NOMO-1 treated with DMSO at 0.1 percent for 48 hours (cell line): ENCODE measurements at regions not wholly inside any gene's neighbourhood (a gene's known extent, or its start where the extent isn't known, plus 50 kb on each side); places are given as distances from the start of the nearest gene placed in this dataset.
"Not testable (repeated sequence)": the region's sequence is repeated elsewhere in the genome, so short reads cannot be mapped to it uniquely, and the experiment has no call there.

Experiments used
- DNase-seq: peaks from one replicate; lab custom pipeline; 2025; ENCODE audit not compliant: unreplicated experiment; lab: John Stamatoyannopoulos, UW

DNA sequence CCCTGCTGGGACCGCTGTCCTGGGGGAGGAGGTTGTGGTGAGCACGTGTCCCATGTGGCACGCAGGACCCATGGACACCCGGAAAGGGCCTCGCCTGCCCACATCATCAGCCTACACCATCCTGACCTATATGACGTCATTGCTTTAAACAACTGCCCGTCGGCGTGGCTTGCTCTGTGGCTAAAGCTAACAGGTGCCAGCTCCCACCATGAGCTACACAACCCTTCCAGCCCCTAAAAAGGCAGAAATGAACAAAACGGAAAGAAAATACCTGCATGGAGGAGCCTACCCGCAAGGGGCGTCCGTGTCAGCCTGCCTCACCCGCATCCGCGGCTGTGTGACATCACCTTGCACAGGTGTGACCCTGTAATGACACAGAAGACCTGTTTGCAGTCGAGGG lies 481.8 kb downstream of the BRD1 start:
- no peak for DNase-seq

DNA sequence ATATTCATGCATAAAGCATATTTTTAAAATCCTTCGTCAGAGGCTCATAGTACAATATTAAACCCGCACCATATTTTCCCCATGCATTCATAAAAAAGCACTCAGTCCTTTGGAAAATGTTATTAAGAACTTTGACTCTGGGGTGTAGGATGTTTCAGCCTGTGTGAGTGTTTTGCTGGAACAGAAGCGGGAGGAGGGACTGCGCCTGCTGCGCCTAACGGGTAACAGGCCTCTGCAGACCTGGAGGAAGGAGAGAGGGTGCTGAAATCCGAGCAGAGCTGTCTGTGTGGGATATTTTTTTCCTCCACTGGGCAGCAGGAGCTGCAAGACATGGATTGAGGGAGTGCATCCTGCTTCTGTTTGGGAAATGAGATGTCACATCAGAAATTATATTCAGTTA lies 483.0 kb downstream of the BRD1 start:
- DNase-seq = no peak

DNA sequence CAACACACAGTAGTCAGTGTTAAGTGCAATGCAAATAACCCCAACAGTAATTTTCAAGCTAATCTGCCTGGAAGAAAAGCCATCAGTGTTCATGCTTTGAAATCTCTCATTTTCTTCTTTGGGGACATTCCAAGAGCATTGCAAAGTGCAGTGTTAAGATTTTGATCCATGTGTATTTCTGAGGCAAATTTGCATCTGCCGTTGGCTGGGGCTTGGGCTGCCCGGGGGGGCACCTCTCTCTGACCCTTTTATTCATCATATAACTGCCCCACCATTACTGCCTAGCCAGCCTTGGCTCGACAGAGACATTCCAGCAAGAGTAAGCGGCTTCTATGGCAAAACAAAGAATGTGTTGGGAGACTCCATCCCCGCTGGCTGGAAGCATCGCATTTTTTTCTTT lies 483.5 kb downstream of the BRD1 start:
- DNase-seq = no peak

DNA sequence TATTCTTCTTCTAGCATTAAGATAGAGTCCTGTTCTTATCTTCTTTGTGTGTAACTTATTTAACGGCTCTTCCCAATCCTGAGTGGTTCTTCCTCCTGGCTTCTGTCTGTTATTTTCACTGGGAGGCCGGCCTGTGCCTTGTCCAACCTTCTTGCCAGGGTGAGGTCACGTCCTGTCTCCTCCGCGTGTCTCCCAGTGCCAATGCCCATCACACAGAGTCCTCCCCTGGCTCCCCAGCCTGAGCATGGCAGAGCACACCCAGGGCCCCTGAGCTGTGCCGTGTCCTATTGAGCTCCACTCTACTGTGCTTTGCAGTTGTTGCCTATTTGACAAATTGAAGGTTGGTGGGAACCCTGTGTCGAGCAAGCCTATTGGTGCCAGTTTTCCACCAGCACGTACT lies 487.3 kb downstream of the BRD1 start:
- no peak for DNase-seq

DNA sequence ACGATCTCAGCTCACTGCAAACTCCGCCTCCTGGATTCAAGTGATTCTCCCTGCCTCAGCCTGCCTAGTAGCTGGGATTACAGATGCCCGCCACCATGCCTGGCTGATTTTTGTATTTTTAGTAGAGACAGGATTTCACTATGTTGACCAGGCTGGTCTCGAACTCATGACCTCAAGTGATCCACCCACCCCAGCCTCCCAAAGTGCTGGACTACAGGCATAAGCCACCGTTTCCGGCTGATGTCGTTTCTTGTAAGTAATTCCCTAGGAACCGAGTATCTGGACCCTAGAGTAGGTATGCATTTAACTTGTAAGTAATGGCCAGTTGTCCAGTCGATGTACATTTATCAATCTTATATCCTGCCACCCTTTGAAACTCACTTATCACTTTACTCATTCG lies 491.2 kb downstream of the BRD1 start:
- not testable (repeated sequence) for DNase-seq

DNA sequence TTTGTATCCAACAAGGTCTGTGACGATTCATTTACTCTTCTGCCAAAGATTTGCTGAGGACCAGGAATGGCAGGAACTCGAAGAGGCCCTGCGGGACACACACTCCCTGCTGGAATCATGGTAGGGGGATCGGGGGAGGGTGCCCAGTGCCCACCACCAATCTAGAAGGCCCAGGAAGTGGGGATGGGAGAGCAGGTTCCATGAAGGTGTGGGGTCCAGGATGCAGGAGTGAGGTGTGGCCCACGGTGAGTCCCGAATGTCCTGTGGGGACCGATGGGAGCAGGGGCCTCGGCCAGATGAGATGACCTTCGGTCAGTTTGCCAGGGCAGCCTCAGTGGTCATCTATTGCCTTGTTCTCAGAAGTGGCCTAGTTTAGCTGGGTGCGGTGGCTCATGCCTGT lies 492.7 kb downstream of the BRD1 start:
- DNase-seq = no peak

DNA sequence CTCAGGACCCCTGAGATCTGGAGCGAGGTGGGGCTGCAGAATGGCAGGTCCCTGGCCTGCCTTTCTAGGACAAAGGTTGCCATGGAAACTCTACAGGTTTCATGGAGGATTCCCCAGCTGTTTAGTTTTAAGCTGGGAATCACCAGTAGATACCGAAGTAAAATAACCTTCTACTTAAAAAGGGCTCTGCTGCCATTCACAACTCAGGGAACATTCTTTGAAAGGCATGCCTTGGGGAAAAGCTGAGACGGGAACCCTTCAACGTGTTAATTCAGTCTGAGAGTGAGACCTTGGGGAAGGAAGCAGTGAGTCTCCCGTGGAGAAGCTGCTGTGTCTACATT lies 493.3 kb downstream of the BRD1 start:
- DNase-seq = no peak

DNA sequence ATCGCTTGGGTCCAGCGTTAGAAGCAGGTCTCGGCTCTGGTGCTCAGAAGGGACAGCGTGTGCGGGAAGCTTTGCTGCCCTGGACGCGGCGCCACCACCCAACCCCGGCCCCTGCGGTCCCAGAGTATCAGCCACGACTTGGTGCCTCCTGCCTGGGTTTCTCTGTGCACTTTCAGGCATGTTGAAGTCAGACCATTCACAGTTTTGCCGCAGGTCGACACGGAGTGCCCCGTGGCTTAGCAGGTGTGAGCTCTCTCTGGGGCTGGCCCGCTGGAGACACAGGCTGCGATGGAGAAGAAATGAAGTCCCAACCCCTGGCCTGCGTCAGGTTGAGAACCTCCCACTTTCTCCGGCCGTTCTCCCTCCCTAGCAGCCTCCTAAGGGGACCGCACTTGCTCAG lies 494.5 kb downstream of the BRD1 start:
- no peak for DNase-seq

DNA sequence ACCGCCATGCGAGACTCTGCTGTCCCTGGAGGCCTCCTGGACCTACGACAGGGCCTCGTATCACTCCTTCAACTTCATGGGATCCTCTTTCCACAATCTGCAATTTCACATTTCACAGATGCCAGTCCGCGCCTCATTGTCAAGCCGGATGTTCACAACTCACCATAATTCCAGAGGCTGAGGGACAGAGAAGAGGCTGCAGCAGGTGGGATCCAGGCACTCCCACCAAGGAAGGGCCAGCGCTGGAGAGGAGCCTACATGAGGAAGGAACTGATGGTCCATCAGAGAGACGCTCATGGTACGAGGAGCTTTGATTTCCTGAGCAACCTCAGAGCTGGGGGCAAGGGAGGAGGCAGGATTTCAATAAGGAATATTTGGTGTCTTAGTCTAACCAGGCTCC lies 495.0 kb downstream of the BRD1 start:
- DNase-seq = no peak

DNA sequence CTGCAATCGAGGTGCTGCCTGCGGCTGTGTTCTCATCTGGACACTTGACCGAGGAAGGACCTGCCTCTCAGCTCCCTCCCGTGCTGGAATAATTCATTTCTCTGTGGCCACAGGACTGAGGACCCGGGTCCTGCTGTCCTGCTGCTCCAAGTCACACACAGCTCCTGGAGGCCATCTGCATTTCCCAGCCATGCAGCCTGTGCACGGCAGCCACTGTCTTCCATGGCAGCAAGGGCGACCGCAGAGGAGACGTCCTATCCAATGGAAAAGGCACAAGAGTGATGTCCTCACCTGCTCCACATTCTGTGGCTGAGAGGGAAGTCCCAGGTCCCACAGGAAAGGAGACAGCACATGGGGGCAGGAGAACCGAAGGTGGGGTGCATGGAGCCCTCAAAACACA lies 495.8 kb downstream of the BRD1 start:
- DNase-seq = no peak

DNA sequence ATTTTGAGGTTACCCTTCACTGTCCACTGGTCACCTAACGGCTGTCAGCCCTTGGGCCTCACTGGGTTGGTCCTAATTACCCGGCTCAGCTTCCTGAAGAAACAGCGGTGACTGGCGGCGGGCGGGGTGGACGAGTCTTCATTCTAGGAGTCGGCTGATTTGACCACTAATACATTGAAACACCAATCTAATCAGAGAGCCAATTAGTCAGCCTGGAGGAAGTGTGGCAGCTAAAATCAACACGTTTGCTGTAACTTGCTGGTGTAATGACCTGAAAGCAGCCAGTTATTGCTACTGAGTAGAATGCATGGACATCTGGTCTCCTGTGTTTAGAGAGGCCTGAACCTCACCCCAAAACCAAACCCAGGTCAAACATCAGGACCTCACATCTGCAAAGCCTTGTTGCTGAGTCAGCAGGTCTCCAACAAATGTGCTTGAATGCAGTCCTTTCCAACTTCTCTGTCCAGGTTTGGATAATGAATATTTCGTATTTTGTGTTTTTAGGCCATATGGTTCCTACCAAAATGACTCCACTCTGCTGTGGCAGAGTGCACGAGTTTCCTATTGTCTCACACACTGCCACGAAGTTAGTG lies 496.4 kb downstream of the BRD1 start:
- no peak for DNase-seq

DNA sequence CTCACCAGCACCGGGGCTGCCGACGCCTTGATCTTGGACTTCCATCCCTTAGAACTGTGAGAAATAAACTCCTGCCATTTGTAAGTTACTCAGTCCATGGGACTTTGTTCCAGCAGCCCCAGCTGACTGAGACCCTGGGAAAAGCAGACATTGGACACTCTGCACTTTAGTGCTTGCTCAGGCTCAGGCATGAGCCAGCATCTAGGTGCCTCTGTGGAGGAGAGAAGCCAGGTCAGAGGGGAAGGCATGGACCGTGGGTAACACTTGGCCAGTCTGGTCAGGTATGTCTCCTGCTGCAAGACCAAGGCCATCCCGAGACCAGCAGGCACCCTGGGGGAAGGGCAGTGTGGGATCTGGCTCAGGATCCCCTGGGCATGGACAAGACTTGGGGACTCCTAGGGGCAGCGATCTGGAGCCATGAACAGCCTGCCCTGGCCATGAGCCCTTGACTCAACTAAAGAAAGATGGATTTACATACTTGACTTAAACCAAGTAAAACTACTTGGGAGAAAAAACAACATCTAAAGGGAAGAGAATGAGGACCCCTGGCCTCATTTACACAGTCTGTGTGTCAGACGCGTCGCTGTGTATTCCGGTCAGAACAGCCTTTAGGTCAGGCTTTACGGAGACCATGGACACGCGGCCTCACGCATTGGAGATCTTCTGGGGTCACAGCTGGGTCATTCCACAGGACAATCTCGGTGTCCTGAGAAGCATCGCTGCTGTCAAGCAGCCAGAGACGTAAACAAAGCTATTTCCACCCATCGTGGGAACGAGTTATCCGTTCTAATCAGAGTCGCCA lies 497.1 kb downstream of the BRD1 start:
- no peak for DNase-seq

DNA sequence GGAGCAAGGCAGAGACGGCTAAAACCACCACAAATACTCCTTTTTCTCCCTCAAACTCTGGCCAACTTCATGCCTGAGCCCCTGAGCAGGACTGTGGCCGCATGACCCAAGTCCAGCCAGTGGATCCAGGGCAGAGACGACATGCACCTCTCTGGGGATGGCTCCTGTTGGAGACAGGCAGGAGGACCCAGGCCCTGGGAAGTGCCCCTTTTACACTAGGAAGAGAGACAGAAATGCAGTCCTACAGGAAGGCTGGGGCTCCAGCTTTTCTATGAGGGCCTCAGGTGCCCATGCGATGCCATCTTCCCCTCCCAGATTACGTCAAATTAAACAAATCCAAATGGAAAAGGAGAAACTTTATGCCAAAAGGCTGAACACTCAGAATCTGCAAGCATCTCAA lies 498.0 kb downstream of the BRD1 start:
- DNase-seq = no peak

DNA sequence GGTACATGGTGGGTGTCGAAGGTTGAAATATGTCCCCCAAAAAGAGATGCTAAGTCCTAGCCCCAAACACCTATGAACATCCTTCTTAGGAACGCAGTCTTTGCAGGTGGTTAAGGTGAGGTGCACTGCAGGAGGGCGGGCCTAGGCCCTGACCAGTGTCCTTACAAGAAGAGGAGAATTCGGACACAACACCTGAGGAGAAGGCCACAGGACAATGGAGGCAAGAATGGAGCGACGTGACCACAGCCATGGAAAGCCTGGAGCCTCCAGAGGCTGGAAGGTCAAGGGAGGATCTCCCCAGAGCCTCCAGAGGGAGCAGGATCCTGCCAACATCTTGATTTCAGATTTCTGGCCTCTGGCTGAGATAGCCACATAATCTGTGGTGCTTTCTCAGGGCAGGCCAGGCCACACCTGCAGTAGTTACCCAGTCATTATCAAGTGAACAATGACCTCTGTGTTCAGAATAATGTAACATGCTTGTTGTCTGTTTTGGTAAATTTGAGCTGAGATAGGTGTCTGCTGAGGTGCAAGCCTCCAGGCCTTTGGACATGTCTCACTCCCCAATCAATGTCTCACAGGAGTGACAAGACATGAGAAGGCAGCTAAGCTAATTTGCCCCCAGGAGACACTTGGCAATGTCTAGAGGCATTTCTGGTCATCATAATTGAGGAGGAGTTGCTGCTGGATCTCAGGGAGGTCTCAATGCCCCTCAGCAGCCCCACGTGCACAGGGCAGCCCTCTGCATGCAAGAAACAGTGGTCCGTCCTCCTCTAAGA lies 498.9 kb downstream of the BRD1 start:
- DNase-seq = no peak

DNA sequence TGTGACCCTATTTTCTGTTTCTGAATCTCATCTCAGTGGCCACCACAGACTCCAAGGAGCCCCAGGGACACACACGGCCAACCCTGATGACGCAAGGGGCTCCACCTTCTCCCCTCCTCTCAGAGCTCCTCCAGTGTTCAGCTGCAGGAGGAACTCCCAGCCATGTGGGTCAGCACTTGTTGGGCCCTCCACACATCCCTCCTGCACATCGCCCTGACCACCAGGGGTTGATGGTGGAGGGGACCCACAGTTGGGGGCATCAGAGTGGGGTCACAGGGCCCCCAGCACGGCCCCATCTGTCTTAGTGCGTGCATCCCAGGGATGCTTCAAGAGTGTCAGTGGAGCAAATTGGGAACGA lies 499.6 kb downstream of the BRD1 start:
- no peak for DNase-seq

DNA sequence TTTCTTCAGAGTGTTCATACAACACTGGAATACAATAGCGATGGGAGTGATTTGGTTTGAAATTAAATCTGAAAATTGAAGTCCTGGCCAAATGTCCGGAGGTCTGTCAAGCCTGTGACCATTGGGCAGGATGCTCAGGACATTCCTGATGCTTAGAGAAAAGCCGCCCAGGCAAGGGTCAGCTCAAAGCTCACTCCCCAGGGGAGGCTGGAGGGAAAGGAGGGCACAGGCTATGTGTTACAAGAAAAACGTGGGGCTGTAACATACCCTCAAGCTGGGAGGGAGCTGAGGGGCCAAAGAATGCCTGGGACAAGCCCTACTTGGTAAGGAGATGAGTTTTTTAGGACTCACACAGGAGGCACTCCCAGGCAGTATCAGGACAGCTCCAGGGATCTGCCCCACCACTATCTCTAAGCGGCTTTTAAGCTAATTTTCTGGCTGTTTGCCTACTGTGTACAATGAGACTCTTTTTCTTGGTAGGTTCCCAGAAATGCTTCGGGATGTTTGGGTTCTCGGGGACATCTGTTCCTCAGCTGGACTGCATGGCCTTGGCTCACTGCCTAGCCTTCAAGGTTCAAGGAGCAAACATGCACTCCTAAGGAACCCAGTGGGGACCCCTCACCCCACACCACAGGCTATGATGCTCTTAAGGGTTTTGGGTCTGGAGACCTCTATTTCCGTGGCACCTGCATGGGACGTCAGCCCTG lies 500.1 kb downstream of the BRD1 start:
- DNase-seq = no peak

DNA sequence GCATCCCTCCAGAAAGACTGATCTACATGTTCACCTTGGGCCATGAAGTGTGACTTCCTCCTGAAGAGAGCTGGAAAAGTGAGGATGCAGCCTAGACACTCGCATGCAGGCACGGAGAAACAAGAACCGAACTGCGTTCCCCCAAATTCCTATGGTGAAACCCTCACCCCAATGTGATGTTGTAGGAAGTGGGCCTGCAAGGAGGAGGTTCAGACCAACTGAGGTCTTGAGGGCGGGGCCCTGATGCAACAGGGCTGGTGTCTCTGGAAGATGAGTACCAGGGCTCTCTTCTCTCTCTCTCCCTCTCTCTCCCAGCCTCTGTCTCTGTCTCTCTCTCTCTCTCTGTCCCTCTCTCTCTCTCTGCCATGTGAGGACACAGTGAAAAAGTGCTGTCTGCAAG lies 501.1 kb downstream of the BRD1 start:
- DNase-seq = no peak

DNA sequence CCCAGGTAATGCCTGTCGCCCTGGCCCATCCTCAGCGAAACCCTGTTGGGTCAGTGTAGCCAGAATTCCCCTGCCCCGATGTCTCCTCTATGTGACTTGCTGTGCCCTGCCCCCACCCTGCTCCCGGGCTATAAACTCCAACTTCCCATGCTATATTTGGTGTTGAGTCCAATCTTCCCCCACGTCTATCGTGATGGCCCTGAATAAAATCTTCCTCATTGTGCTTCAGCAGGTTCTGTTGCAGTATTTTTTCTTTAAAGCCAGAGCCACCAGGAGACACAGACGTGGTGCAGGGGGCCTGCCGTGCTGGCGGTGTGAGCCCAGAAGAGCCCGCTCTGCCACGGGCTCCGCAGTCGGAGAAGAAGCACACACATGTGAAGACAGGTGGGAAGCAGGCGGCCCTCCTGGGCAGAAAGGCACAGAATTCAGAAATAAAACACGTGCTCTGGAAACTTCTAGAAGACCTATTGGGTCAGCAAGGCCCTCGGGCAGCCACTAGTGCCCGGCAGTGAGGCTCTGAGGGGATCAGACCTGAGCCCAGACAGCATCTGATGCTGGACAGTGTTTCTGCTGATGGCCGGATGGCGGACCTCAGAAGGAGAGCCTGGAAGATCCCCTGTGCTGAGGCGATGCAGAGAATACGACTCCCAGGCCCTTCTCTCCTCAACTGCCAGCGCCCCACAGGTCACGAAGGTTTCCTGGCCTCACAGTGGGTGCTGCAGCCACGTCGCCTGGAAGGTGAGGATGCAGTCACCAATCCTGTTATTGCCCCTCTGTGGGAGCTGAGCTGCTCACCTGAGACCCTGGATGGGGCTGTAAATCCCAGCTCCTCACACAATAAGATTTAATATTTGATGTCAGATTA lies 501.9 kb downstream of the BRD1 start:
- DNase-seq = no peak

DNA sequence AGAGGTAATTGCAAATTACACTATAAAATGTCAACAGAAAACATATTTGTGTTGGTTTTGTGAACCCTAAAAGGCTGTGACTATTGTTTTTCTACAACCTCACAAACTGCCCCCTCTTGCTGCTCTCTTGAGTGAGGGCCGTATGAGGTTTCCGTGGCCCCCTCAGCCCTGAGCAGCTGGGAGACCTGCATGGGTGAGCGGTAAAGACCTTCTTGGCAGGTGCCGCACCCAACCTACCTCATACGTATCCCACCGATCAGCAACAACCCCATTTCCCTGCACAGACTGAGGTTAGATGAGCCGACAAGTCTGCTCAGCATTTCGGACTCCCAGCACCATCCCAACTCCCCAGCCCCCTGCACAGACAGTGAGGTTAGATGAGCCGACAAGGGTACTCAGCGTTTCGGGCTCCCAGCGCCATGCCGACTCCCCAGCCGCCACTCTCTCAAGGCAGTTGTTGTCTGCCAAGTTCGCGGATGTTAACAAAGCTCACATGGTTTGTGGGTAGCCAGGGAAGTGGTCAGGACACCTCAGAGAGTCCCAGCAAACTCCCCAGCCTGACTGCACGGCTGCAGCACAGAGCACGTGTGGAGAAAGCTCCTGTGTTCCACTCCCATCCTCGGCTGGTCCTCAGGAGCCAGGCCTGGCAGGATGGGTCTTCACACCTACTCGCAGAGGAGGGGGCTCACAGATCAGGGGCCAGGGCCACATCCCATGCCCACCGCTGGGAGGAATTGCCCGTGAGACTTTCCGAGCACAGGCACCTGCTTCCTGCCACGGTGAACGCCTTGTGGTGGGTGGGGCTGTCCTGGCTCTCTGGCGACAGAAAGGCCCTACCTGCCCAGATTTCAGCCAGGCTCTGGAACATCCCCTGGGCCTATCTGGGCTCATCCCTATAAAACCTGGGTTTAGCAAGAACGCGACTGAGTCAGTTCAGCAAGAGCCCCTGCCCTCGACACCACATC lies 502.9 kb downstream of the BRD1 start:
- DNase-seq = no peak
